ENCODE measurements at regions not wholly inside any gene's neighbourhood (a gene's known extent, or its start where the extent isn't known, plus 50 kb on each side); places are given as distances from the start of the nearest gene placed in this dataset.

- Histone ChIP-seq H3K36me3 (no peaks in the 10 kb centered on the region), H3K4me3 (no peak overlapping the region), H3K4me1 (peaks cover 0 to 33% (median 4%) of the 10 kb centered on the region in 3 donors), H3K27me3 (no peaks in the 10 kb centered on the region), H3K27ac (peak overlapping the region in 3 of 4 donors; percentile 68 to 73 (median 69)), H3K9me3 (no peaks in the 10 kb centered on the region)
- no peak for DNase-seq
- WGBS, 2 donors: 89% methylated on average over 2 of the region's 2 CpGs
- TF ChIP-seq CTCF (IDR thresholded peaks at IDR 0.05) (no peak), POLR2A (IDR thresholded peaks at IDR 0.05) (no peak)
- intact Hi-C loops (cut with DNase I): no loop called here
These were observed 379.4 kb downstream of the TNS1 start for GRCh38 chr2:217623281-217623912.

GRCh38 chr2:217622205-217623060 lies 380.4 kb downstream of the TNS1 start:
- Histone ChIP-seq H3K9me3 (no peaks in the 10 kb centered on the region), H3K4me3 (no peak overlapping the region), H3K4me1 (peaks cover 0 to 28% (median 4%) of the 10 kb centered on the region in 3 donors), H3K36me3 (no peaks in the 10 kb centered on the region), H3K27ac (peak overlapping the region in 3 of 4 donors; percentile 68 to 73 (median 69)), H3K27me3 (no peaks in the 10 kb centered on the region)
- TF ChIP-seq CTCF (IDR thresholded peaks at IDR 0.05): no peak
- no peak for TF ChIP-seq POLR2A (IDR thresholded peaks at IDR 0.05)
- 53 to 68% methylated on average over 8 to 9 of the region's 9 CpGs for WGBS, 2 donors
- intact Hi-C loops (cut with DNase I): no loop called here
- no peak for DNase-seq

- Histone ChIP-seq H3K27me3 (no peaks in the 10 kb centered on the region), H3K4me1 (peaks cover 0 to 28% (median 4%) of the 10 kb centered on the region in 3 donors), H3K4me3 (no peak overlapping the region), H3K9me3 (no peaks in the 10 kb centered on the region), H3K27ac (peak overlapping the region in 3 of 4 donors; percentile 68 to 73 (median 69)), H3K36me3 (no peaks in the 10 kb centered on the region)
- 70 to 89% methylated on average over 2 of the region's 2 CpGs for WGBS, 2 donors
- no peak for TF ChIP-seq POLR2A (IDR thresholded peaks at IDR 0.05)
- TF ChIP-seq CTCF (IDR thresholded peaks at IDR 0.05): no peak
- intact Hi-C loops (cut with DNase I): no loop called here
- DNase-seq: no peak
These were observed 381.4 kb downstream of the TNS1 start for GRCh38 chr2:217621391-217621801.

GRCh38 chr2:217618744-217619143 lies 384.1 kb downstream of the TNS1 start:
- TF ChIP-seq POLR2A (IDR thresholded peaks at IDR 0.05) (no peak), CTCF (IDR thresholded peaks at IDR 0.05) (no peak)
- H3K4me1 ChIP-seq: peaks cover 0 to 21% (median 0%) of the 10 kb centered on the region in 3 donors
- no peaks in the 10 kb centered on the region for H3K9me3 ChIP-seq
- H3K36me3 ChIP-seq: no peaks in the 10 kb centered on the region
- DNase-seq: no peak
- intact Hi-C loops (cut with DNase I): no loop called here
- no peak overlapping the region for H3K4me3 ChIP-seq
- no peak overlapping the region for H3K27ac ChIP-seq
- WGBS, 2 donors: 74 to 100% methylated on average over 2 of the region's 2 CpGs
- H3K27me3 ChIP-seq: no peaks in the 10 kb centered on the region

- Histone ChIP-seq H3K4me3 (no peak overlapping the region), H3K4me1 (peaks cover 0 to 14% (median 0%) of the 10 kb centered on the region in 3 donors), H3K36me3 (no peaks in the 10 kb centered on the region), H3K27ac (no peak overlapping the region), H3K9me3 (no peaks in the 10 kb centered on the region), H3K27me3 (no peaks in the 10 kb centered on the region)
- DNase-seq: no peak
- TF ChIP-seq CTCF (IDR thresholded peaks at IDR 0.05) (no peak), POLR2A (IDR thresholded peaks at IDR 0.05) (no peak)
- WGBS, 2 donors: 57 to 84% methylated on average over 1 to 5 of the region's 8 CpGs
- intact Hi-C loops (cut with DNase I): no loop called here
These were observed 385.2 kb downstream of the TNS1 start for GRCh38 chr2:217617616-217618022.
